ENCODE measurements at regions not wholly inside any gene's neighbourhood (a gene's known extent, or its start where the extent isn't known, plus 50 kb on each side); places are given as distances from the start of the nearest gene placed in this dataset.

- no TSS peak for BruUV-seq (replicated peaks)
- peaks cover under 1% of the 10 kb centered on the region for H3K27me3 ChIP-seq (replicated peaks; ENCODE audit: insufficient read depth, low read depth, low read length, poor library complexity)
- H3K36me3 ChIP-seq (ENCODE audit: insufficient read depth, low read length, poor library complexity, severe bottlenecking), result no peaks in the 10 kb centered on the region
- H3K4me1 ChIP-seq (ENCODE audit: insufficient read depth, low read length, poor library complexity, severe bottlenecking), result no peaks in the 10 kb centered on the region
- no peak overlapping the region for H3K4me3 ChIP-seq (ENCODE audit: low read depth, low read length, poor library complexity, severe bottlenecking)
- TF ChIP-seq EZH2 (IDR thresholded peaks at IDR 0.05; ENCODE audit: borderline replicate concordance, low read depth, low read length, poor library complexity, severe bottlenecking), result no peak
- no peak for TF ChIP-seq CTCF (conservative IDR thresholded peaks at IDR 0.05; ENCODE audit: low read depth, low read length)
- H3K9me3 ChIP-seq (ENCODE audit: low read depth, low read length, poor library complexity, severe bottlenecking), result peaks cover 4% of the 10 kb centered on the region
- no peak overlapping the region for H3K27ac ChIP-seq (ENCODE audit: low read depth, low read length, poor library complexity, severe bottlenecking)
- intact Hi-C loops (cut with micrococcal nuclease; ENCODE audit: unreplicated experiment), result no loop called here
- DNase-seq (ENCODE audit: low spot score), result no peak
- POLR2A ChIA-PET (ENCODE audit: low non-redundant PET), result no interaction called here
- CTCF ChIA-PET, result no interaction called here
Measured at GRCh38 chrX:108947205-108947604, 210.8 kb upstream of the IRS4 start.

- no peak for DNase-seq (ENCODE audit: low spot score)
- BruUV-seq (replicated peaks), result no TSS peak
- Histone ChIP-seq H3K27me3 (replicated peaks; ENCODE audit: insufficient read depth, low read depth, low read length, poor library complexity) (no peaks in the 10 kb centered on the region), H3K9me3 (ENCODE audit: low read depth, low read length, poor library complexity, severe bottlenecking) (peaks cover 2% of the 10 kb centered on the region), H3K36me3 (ENCODE audit: insufficient read depth, low read length, poor library complexity, severe bottlenecking) (no peaks in the 10 kb centered on the region), H3K4me1 (ENCODE audit: insufficient read depth, low read length, poor library complexity, severe bottlenecking) (no peaks in the 10 kb centered on the region), H3K27ac (ENCODE audit: low read depth, low read length, poor library complexity, severe bottlenecking) (no peak overlapping the region), H3K4me3 (ENCODE audit: low read depth, low read length, poor library complexity, severe bottlenecking) (no peak overlapping the region)
- POLR2A ChIA-PET (ENCODE audit: low non-redundant PET), result no interaction called here
- CTCF ChIA-PET, result no interaction called here
- intact Hi-C loops (cut with micrococcal nuclease; ENCODE audit: unreplicated experiment), result no loop called here
- TF ChIP-seq CTCF (conservative IDR thresholded peaks at IDR 0.05; ENCODE audit: low read depth, low read length) (no peak), EZH2 (IDR thresholded peaks at IDR 0.05; ENCODE audit: borderline replicate concordance, low read depth, low read length, poor library complexity, severe bottlenecking) (no peak)
Measured at GRCh38 chrX:108946531-108946930, 210.2 kb upstream of the IRS4 start.

GRCh38 chrX:108945883-108946523 is 209.6 kb upstream of the IRS4 start:
- ChIA-PET POLR2A (ENCODE audit: low non-redundant PET) (no interaction called here), CTCF (no interaction called here)
- Histone ChIP-seq H3K27ac (ENCODE audit: low read depth, low read length, poor library complexity, severe bottlenecking) (no peak overlapping the region), H3K36me3 (ENCODE audit: insufficient read depth, low read length, poor library complexity, severe bottlenecking) (no peaks in the 10 kb centered on the region), H3K4me3 (ENCODE audit: low read depth, low read length, poor library complexity, severe bottlenecking) (no peak overlapping the region), H3K9me3 (ENCODE audit: low read depth, low read length, poor library complexity, severe bottlenecking) (no peaks in the 10 kb centered on the region), H3K27me3 (replicated peaks; ENCODE audit: insufficient read depth, low read depth, low read length, poor library complexity) (no peaks in the 10 kb centered on the region), H3K4me1 (ENCODE audit: insufficient read depth, low read length, poor library complexity, severe bottlenecking) (no peaks in the 10 kb centered on the region)
- TF ChIP-seq EZH2 (IDR thresholded peaks at IDR 0.05; ENCODE audit: borderline replicate concordance, low read depth, low read length, poor library complexity, severe bottlenecking), result no peak
- no peak for TF ChIP-seq CTCF (conservative IDR thresholded peaks at IDR 0.05; ENCODE audit: low read depth, low read length)
- BruUV-seq (replicated peaks), result no TSS peak
- no peak for DNase-seq (ENCODE audit: low spot score)
- intact Hi-C loops (cut with micrococcal nuclease; ENCODE audit: unreplicated experiment), result no loop called here
